Esophagus muscularis mucosa (tissue), 3 donors: ENCODE measurements at regions not wholly inside any gene's neighbourhood (a gene's known extent, or its start where the extent isn't known, plus 50 kb on each side); places are given as distances from the start of the nearest gene placed in this dataset.
"Not testable (repeated sequence)": the region's sequence is repeated elsewhere in the genome, so short reads cannot be mapped to it uniquely, and the experiment has no call there.

Source experiments
- CTCF ChIP-seq, 3 experiments: fragments of 200-600 bp in 2 of 3; fragments of 450-650 bp in 1 of 3; sonication (generic) in 2 of 3; IDR thresholded peaks; one replicate each; pipeline ENCODE4 v1.5.1; 2017 to 2019; ENCODE audit warnings: antibody characterized with exemption in 3 of 3, mild to moderate bottlenecking in 2 of 3, moderate library complexity in 1 of 3
- POLR2A ChIP-seq: fragments of 450-650 bp; IDR thresholded peaks from one replicate; pipeline ENCODE4 v1.6.1; 2017; ENCODE audit warnings: antibody characterized with exemption, moderate library complexity, mild to moderate bottlenecking, low read depth
- POLR2AphosphoS5 ChIP-seq, 2 donors: sonication (generic); formaldehyde crosslinking; IDR thresholded peaks; one replicate each; pipeline ENCODE4 v1.6.1; 2017; ENCODE audit warnings: antibody characterized with exemption in 2 of 2

- not testable (repeated sequence) for TF ChIP-seq CTCF (IDR thresholded peaks at IDR 0.05); POLR2A; POLR2AphosphoS5 (IDR thresholded peaks at IDR 0.05)
Measured at GRCh38 chr6:139696991-139697390, 322.5 kb upstream of the CITED2 start.
